ENCODE measurements at regions not wholly inside any gene's neighbourhood (a gene's known extent, or its start where the extent isn't known, plus 50 kb on each side); places are given as distances from the start of the nearest gene placed in this dataset.
A peak's percentile ranks its signal among the peaks of the same experiment; 100 is the strongest.

DNA sequence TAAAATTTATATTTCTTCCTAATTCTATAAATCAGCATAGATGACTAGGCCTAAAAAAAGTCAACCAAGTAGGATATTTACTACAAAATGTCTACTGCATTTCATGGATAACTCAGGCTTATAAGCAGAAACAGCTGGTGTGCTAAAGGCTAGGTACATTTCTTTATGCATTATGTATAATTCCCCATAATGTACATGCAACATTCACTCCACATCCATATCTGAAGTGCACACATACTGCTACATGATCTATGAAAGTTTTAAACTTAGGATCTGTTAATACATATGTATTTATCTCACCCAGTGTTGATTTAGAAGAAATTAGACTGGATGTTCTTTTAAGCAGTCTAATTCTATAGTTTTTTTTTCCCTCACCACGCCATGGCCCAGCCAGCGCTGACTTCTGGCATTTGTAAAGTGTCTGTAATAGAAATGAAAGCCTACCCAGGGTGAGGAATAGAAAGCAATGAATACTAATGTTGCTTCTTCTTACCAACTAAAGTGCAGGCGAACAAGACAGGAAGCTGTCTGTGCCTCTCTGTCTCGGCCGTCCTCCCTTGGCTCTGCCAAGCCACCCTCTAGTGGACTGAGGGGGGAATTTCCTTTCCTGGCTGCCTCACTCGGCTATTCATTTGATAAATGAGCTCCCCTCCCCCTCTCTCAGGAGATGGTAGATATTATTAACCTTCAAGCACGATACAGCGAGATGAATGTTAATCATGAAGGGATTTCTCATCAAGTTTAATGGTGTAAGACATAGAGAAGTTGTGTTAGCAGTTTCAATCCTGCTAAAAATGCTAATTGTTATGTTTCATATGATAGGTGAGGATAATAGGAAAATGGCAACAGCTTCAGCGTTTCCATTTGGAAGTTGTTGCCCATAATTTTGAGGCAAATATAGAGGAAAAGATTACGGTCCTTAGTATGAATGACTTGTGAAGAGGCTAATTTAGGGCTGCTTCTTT lies 384.5 kb downstream of the MTX2 start:
- H3K4me1 Mint-ChIP-seq (ENCODE audit: low read depth, unreplicated experiment) = peaks cover 41% of the 10 kb centered on the region
- no peaks in the 10 kb centered on the region for H3K27me3 Mint-ChIP-seq (ENCODE audit: unreplicated experiment)

DNA sequence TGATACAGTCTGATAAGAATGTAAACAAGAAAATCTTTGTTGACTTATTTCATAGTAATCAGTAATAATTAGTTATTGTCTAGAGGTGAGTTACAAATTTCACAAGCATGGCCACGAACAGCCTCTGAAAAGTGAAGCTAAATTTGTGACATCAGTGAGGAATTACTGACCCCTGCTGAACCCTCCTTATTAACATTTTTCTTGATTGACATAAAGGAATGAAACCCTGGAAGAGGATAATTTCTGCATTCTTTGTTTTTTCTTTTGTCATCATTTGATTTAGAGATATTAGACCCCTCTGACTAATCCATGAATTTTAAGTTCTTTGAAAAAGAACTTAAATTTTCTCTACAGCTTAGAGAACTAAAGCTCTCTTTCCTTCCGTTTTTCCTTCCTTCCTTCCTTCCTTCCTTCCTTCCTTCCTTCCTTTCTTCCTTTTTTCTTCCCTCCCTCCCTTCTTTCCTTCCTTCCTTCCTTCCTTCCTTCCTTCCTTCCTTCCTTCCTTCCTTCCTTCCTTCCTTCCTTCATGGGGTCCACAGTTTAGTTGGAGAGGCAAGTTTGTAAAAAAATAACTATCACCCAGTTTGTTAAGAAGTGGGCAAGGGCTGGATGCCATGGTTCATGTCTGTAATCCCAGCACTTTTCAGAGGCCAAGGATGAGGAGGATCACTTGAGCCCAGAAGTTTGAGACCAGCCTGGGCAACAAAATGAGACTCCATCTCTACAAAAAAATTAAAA lies 387.0 kb downstream of the MTX2 start:
- Mint-ChIP-seq H3K9me3 (ENCODE audit: unreplicated experiment) (no peaks in the 10 kb centered on the region), H3K4me3 (ENCODE audit: unreplicated experiment) (no peak overlapping the region), H3K4me1 (ENCODE audit: low read depth, unreplicated experiment) (peaks cover 32% of the 10 kb centered on the region), H3K27me3 (ENCODE audit: unreplicated experiment) (no peaks in the 10 kb centered on the region), H3K36me3 (ENCODE audit: unreplicated experiment) (no peaks in the 10 kb centered on the region), H3K27ac (ENCODE audit: unreplicated experiment) (no peak overlapping the region)
- TF ChIP-seq, protein P1, sequence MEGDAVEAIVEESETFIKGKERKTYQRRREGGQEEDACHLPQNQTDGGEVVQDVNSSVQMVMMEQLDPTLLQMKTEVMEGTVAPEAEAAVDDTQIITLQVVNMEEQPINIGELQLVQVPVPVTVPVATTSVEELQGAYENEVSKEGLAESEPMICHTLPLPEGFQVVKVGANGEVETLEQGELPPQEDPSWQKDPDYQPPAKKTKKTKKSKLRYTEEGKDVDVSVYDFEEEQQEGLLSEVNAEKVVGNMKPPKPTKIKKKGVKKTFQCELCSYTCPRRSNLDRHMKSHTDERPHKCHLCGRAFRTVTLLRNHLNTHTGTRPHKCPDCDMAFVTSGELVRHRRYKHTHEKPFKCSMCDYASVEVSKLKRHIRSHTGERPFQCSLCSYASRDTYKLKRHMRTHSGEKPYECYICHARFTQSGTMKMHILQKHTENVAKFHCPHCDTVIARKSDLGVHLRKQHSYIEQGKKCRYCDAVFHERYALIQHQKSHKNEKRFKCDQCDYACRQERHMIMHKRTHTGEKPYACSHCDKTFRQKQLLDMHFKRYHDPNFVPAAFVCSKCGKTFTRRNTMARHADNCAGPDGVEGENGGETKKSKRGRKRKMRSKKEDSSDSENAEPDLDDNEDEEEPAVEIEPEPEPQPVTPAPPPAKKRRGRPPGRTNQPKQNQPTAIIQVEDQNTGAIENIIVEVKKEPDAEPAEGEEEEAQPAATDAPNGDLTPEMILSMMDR (IDR thresholded peaks at IDR 0.05; ENCODE audit: partially characterized antibody, unreplicated experiment) = no peak
- DNase-seq = no peak

More for the DNA sequence above, 384.5 kb downstream of the MTX2 start:
- TF ChIP-seq, protein P1 (IDR thresholded peaks at IDR 0.05; ENCODE audit: partially characterized antibody, unreplicated experiment) = peak; percentile 83
- Mint-ChIP-seq H3K9me3 (ENCODE audit: unreplicated experiment) (no peaks in the 10 kb centered on the region), H3K27ac (ENCODE audit: unreplicated experiment) (no peak overlapping the region), H3K4me3 (ENCODE audit: unreplicated experiment) (no peak overlapping the region), H3K36me3 (ENCODE audit: unreplicated experiment) (no peaks in the 10 kb centered on the region)
- peak; percentile 80 for DNase-seq

DNA sequence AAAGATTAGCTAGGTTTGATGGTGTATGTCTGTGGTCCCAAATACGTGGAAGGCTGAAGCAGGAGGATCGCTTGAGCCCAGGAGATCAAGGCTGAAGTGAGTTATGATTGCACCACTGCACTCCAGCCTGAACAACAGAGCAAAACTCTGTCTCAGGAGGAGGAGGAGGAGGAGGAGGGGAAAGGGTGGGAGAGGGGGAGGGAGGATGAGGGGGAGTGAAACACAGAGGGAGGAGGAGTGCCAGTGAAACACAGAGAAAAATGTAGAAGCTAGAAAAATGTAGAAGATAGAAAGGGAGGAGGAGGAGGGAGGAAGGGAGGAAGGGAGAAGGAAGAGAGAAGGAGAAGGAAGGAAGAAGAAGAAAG lies 387.5 kb downstream of the MTX2 start:
- Mint-ChIP-seq H3K36me3 (ENCODE audit: unreplicated experiment) (no peaks in the 10 kb centered on the region), H3K4me1 (ENCODE audit: low read depth, unreplicated experiment) (peaks cover 32% of the 10 kb centered on the region), H3K9me3 (ENCODE audit: unreplicated experiment) (no peaks in the 10 kb centered on the region), H3K27me3 (ENCODE audit: unreplicated experiment) (no peaks in the 10 kb centered on the region), H3K27ac (ENCODE audit: unreplicated experiment) (no peak overlapping the region), H3K4me3 (ENCODE audit: unreplicated experiment) (no peak overlapping the region)
- no peak for DNase-seq
- TF ChIP-seq, protein P1 (IDR thresholded peaks at IDR 0.05; ENCODE audit: partially characterized antibody, unreplicated experiment) = no peak

DNA sequence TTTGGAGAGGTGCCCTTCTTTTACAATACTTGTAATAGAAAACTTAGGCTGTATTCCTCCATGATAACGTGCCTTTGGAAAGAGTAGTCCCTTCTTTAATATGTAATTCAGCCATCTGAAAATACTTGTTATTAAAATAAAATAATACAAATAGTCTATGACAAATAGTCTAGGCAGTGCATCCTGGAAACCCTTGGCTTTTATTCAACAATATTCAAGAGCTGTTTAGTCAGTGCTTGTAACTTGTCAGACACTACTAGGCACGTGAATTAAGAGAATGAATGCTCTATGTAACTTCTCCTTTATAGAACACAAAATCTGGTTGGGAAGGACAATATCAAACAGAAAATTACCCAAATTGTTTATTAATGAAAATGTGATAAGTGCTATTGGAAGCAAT lies 388.2 kb downstream of the MTX2 start:
- Mint-ChIP-seq H3K36me3 (ENCODE audit: unreplicated experiment) (no peaks in the 10 kb centered on the region), H3K4me3 (ENCODE audit: unreplicated experiment) (no peak overlapping the region), H3K27me3 (ENCODE audit: unreplicated experiment) (no peaks in the 10 kb centered on the region), H3K27ac (ENCODE audit: unreplicated experiment) (no peak overlapping the region), H3K9me3 (ENCODE audit: unreplicated experiment) (no peaks in the 10 kb centered on the region), H3K4me1 (ENCODE audit: low read depth, unreplicated experiment) (peaks cover 28% of the 10 kb centered on the region)
- DNase-seq = no peak
- TF ChIP-seq, protein P1 (IDR thresholded peaks at IDR 0.05; ENCODE audit: partially characterized antibody, unreplicated experiment) = no peak
